ENCODE measurements at regions not wholly inside any gene's neighbourhood (a gene's known extent, or its start where the extent isn't known, plus 50 kb on each side); places are given as distances from the start of the nearest gene placed in this dataset.
"Not testable (repeated sequence)": the region's sequence is repeated elsewhere in the genome, so short reads cannot be mapped to it uniquely, and the experiment has no call there.

- Histone ChIP-seq H3K36me3 (no peaks in the 10 kb centered on the region), H3K27me3 (no peaks in the 10 kb centered on the region), H3K4me1 (no peaks in the 10 kb centered on the region), H3K9me3 (replicated peaks in 1 of 11) (no peaks in the 10 kb centered on the region), H4K20me1 (no peaks in the 10 kb centered on the region), H3K9ac (no peak overlapping the region), H3K27ac (no peak overlapping the region), H3K4me3 (no peak overlapping the region), H3K4me2 (no peak overlapping the region)
- TF ChIP-seq Cebpa-rat (IDR thresholded peaks at IDR 0.05): no peak
Observed at GRCh38 chr11:25529572-25529971, 802.4 kb upstream of the ANO3 start.

- H3K4me2 ChIP-seq: no peak overlapping the region
- no peak overlapping the region for H3K4me3 ChIP-seq
- H3K36me3 ChIP-seq: no peaks in the 10 kb centered on the region
- H3K27me3 ChIP-seq: no peaks in the 10 kb centered on the region
- no peak overlapping the region for H3K27ac ChIP-seq
- H4K20me1 ChIP-seq: no peaks in the 10 kb centered on the region
- no peak for TF ChIP-seq Cebpa-rat (IDR thresholded peaks at IDR 0.05)
- no peaks in the 10 kb centered on the region for H3K9me3 ChIP-seq (replicated peaks in 1 of 11)
- H3K4me1 ChIP-seq: no peaks in the 10 kb centered on the region
- no peak overlapping the region for H3K9ac ChIP-seq
Observed at GRCh38 chr11:25535467-25536272, 796.3 kb upstream of the ANO3 start.

GRCh38 chr11:25536289-25536688 is 795.6 kb upstream of the ANO3 start:
- H3K4me3 ChIP-seq: no peak overlapping the region
- no peak overlapping the region for H3K4me2 ChIP-seq
- TF ChIP-seq Cebpa-rat (IDR thresholded peaks at IDR 0.05): no peak
- H3K27ac ChIP-seq: no peak overlapping the region
- H3K27me3 ChIP-seq: no peaks in the 10 kb centered on the region
- H3K36me3 ChIP-seq: no peaks in the 10 kb centered on the region
- H3K9ac ChIP-seq: no peak overlapping the region
- H3K9me3 ChIP-seq (replicated peaks in 1 of 11): no peaks in the 10 kb centered on the region
- H3K4me1 ChIP-seq: no peaks in the 10 kb centered on the region
- H4K20me1 ChIP-seq: no peaks in the 10 kb centered on the region

- Histone ChIP-seq H3K36me3 (no peaks in the 10 kb centered on the region), H3K9me3 (replicated peaks in 1 of 11) (no peaks in the 10 kb centered on the region), H3K4me1 (no peaks in the 10 kb centered on the region), H3K27me3 (no peaks in the 10 kb centered on the region), H4K20me1 (no peaks in the 10 kb centered on the region), H3K9ac (no peak overlapping the region), H3K4me2 (no peak overlapping the region), H3K4me3 (no peak overlapping the region), H3K27ac (no peak overlapping the region)
- TF ChIP-seq Cebpa-rat (IDR thresholded peaks at IDR 0.05): no peak
Observed at GRCh38 chr11:25537393-25537792, 794.5 kb upstream of the ANO3 start.

- Histone ChIP-seq H3K4me3 (no peak overlapping the region), H3K9ac (no peak overlapping the region), H3K27me3 (no peaks in the 10 kb centered on the region), H3K9me3 (replicated peaks in 1 of 11) (no peaks in the 10 kb centered on the region), H3K36me3 (no peaks in the 10 kb centered on the region), H4K20me1 (no peaks in the 10 kb centered on the region), H3K4me1 (no peaks in the 10 kb centered on the region), H3K27ac (no peak overlapping the region), H3K4me2 (no peak overlapping the region)
- no peak for TF ChIP-seq Cebpa-rat (IDR thresholded peaks at IDR 0.05)
Observed at GRCh38 chr11:25547292-25547691, 784.6 kb upstream of the ANO3 start.

GRCh38 chr11:25562417-25562816 is 769.5 kb upstream of the ANO3 start:
- H3K4me3 ChIP-seq: no peak overlapping the region
- no peaks in the 10 kb centered on the region for H3K9me3 ChIP-seq (replicated peaks in 1 of 11)
- H3K4me1 ChIP-seq: peaks cover 10 to 33% (median 22%) of the 10 kb centered on the region in 10 experiments
- H4K20me1 ChIP-seq: no peaks in the 10 kb centered on the region
- H3K27ac ChIP-seq: no peak overlapping the region
- H3K4me2 ChIP-seq: no peak overlapping the region
- no peaks in the 10 kb centered on the region for H3K27me3 ChIP-seq
- no peak overlapping the region for H3K9ac ChIP-seq
- no peaks in the 10 kb centered on the region for H3K36me3 ChIP-seq
- no peak for TF ChIP-seq Cebpa-rat (IDR thresholded peaks at IDR 0.05)

GRCh38 chr11:25565846-25566245 is 766.1 kb upstream of the ANO3 start:
- H3K4me1 ChIP-seq: peaks cover 0 to 16% (median 11%) of the 10 kb centered on the region in 10 experiments; a peak in 13 of 20 replicates
- no peaks in the 10 kb centered on the region for H3K9me3 ChIP-seq (replicated peaks in 1 of 11)
- TF ChIP-seq Cebpa-rat (IDR thresholded peaks at IDR 0.05): no peak
- H3K27ac ChIP-seq: peak overlapping the region in 8 of 11 experiments; percentile 3 to 63 (median 42); a peak in 12 of 22 replicates
- no peaks in the 10 kb centered on the region for H3K27me3 ChIP-seq
- H3K4me3 ChIP-seq: no peak overlapping the region
- H4K20me1 ChIP-seq: no peaks in the 10 kb centered on the region
- peak overlapping the region in 7 of 11 experiments; percentile 15 to 52 (median 47); a peak in 13 of 22 replicates for H3K4me2 ChIP-seq
- no peaks in the 10 kb centered on the region for H3K36me3 ChIP-seq
- H3K9ac ChIP-seq: peak overlapping the region in 1 of 11 experiments; percentile 12; a peak in 1 of 22 replicates

- H3K9me3 ChIP-seq (replicated peaks in 1 of 11): no peaks in the 10 kb centered on the region
- H3K4me3 ChIP-seq: no peak overlapping the region
- H3K27ac ChIP-seq: peak overlapping the region in 8 of 11 experiments; percentile 3 to 63 (median 42); a peak in 12 of 22 replicates
- H4K20me1 ChIP-seq: no peaks in the 10 kb centered on the region
- peak overlapping the region in 1 of 11 experiments; percentile 12; a peak in 1 of 22 replicates for H3K9ac ChIP-seq
- TF ChIP-seq Cebpa-rat (IDR thresholded peaks at IDR 0.05): 0 out of 22 replicates have a peak, but pooled peaks of 1 of the 11 experiments have one; percentile 21
- H3K27me3 ChIP-seq: no peaks in the 10 kb centered on the region
- H3K4me2 ChIP-seq: peak overlapping the region in 10 of 11 experiments; percentile 7 to 52 (median 30); a peak in 18 of 22 replicates
- H3K4me1 ChIP-seq: peaks cover 0 to 16% (median 11%) of the 10 kb centered on the region in 10 experiments; a peak in 13 of 20 replicates
- H3K36me3 ChIP-seq: no peaks in the 10 kb centered on the region
Observed at GRCh38 chr11:25566298-25567200, 765.4 kb upstream of the ANO3 start.

GRCh38 chr11:25576320-25576719 is 755.6 kb upstream of the ANO3 start:
- no peak for TF ChIP-seq Cebpa-rat (IDR thresholded peaks at IDR 0.05)

GRCh38 chr11:25579554-25579953 is 752.4 kb upstream of the ANO3 start:
- not testable (repeated sequence) for H3K9ac ChIP-seq; H3K9me3 ChIP-seq (replicated peaks in 1 of 11); H3K4me2 ChIP-seq; H3K27ac ChIP-seq; H3K4me3 ChIP-seq; H3K36me3 ChIP-seq; H3K27me3 ChIP-seq; H4K20me1 ChIP-seq
- H3K4me1 ChIP-seq: peaks cover 0 to 15% (median 8%) of the 10 kb centered on the region in 10 experiments; a peak in 12 of 20 replicates

More at GRCh38 chr11:25576320-25576719, 755.6 kb upstream of the ANO3 start:
- Histone ChIP-seq H3K4me3 (no peak overlapping the region), H3K9me3 (replicated peaks in 1 of 11) (no peaks in the 10 kb centered on the region), H3K27ac (no peak overlapping the region), H4K20me1 (no peaks in the 10 kb centered on the region), H3K9ac (no peak overlapping the region), H3K27me3 (no peaks in the 10 kb centered on the region), H3K4me1 (peaks cover 0 to 15% (median 8%) of the 10 kb centered on the region in 10 experiments; a peak in 12 of 20 replicates), H3K36me3 (no peaks in the 10 kb centered on the region), H3K4me2 (no peak overlapping the region)

All from BLaER1 treated with 17β-estradiol and CSF1 and Interleukin-3, amounts not matched to agents 10 nM and 100 nM (cell line).